ENCODE measurements at regions not wholly inside any gene's neighbourhood (a gene's known extent, or its start where the extent isn't known, plus 50 kb on each side); places are given as distances from the start of the nearest gene placed in this dataset.

- no peak for TF ChIP-seq CTCF (conservative IDR thresholded peaks at IDR 0.05; ENCODE audit: low read depth, low read length)
- TF ChIP-seq EZH2phosphoT487 (IDR thresholded peaks at IDR 0.05; ENCODE audit: borderline replicate concordance, low read length), result no peak
- no peak for TF ChIP-seq EZH2 (IDR thresholded peaks at IDR 0.05; ENCODE audit: low read length, unreplicated experiment)
These were observed 148.8 kb downstream of the SIPA1L2 start for GRCh38 chr1:232481091-232481490.

Data from PC-3 (cell line).